ENCODE measurements at regions not wholly inside any gene's neighbourhood (a gene's known extent, or its start where the extent isn't known, plus 50 kb on each side); places are given as distances from the start of the nearest gene placed in this dataset.

DNA sequence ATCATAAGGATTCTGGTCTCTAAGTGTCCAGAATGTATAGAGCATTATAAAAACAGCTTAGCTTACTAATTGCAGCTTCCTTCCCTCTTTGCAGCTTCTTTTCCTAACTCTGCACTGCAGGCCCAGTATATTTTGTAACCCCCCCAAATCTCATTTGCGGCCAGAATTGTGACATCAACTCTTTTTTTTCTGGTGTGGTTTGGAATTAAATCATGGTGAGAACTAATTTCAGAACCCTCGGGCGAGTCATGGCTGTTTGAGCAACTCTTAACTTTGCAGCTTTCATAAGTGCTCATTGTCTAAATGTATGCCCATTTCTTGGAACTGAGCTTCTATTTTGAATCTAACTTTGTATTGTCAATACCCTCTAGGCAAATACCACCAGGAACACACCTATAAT lies 187.4 kb downstream of the CYYR1 start:
- TF ChIP-seq, protein P1, sequence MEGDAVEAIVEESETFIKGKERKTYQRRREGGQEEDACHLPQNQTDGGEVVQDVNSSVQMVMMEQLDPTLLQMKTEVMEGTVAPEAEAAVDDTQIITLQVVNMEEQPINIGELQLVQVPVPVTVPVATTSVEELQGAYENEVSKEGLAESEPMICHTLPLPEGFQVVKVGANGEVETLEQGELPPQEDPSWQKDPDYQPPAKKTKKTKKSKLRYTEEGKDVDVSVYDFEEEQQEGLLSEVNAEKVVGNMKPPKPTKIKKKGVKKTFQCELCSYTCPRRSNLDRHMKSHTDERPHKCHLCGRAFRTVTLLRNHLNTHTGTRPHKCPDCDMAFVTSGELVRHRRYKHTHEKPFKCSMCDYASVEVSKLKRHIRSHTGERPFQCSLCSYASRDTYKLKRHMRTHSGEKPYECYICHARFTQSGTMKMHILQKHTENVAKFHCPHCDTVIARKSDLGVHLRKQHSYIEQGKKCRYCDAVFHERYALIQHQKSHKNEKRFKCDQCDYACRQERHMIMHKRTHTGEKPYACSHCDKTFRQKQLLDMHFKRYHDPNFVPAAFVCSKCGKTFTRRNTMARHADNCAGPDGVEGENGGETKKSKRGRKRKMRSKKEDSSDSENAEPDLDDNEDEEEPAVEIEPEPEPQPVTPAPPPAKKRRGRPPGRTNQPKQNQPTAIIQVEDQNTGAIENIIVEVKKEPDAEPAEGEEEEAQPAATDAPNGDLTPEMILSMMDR (IDR thresholded peaks at IDR 0.05; ENCODE audit: insufficient read depth, low read length), result no peak
- no peak for TF ChIP-seq POLR2AphosphoS5 (IDR thresholded peaks at IDR 0.05; ENCODE audit: low read depth)
- no peak for TF ChIP-seq SPI1 (IDR thresholded peaks at IDR 0.05; ENCODE audit: borderline replicate concordance, low read depth)
- TF ChIP-seq, protein P2, sequence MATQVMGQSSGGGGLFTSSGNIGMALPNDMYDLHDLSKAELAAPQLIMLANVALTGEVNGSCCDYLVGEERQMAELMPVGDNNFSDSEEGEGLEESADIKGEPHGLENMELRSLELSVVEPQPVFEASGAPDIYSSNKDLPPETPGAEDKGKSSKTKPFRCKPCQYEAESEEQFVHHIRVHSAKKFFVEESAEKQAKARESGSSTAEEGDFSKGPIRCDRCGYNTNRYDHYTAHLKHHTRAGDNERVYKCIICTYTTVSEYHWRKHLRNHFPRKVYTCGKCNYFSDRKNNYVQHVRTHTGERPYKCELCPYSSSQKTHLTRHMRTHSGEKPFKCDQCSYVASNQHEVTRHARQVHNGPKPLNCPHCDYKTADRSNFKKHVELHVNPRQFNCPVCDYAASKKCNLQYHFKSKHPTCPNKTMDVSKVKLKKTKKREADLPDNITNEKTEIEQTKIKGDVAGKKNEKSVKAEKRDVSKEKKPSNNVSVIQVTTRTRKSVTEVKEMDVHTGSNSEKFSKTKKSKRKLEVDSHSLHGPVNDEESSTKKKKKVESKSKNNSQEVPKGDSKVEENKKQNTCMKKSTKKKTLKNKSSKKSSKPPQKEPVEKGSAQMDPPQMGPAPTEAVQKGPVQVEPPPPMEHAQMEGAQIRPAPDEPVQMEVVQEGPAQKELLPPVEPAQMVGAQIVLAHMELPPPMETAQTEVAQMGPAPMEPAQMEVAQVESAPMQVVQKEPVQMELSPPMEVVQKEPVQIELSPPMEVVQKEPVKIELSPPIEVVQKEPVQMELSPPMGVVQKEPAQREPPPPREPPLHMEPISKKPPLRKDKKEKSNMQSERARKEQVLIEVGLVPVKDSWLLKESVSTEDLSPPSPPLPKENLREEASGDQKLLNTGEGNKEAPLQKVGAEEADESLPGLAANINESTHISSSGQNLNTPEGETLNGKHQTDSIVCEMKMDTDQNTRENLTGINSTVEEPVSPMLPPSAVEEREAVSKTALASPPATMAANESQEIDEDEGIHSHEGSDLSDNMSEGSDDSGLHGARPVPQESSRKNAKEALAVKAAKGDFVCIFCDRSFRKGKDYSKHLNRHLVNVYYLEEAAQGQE (IDR thresholded peaks at IDR 0.05; ENCODE audit: insufficient replicate concordance, low read depth), result no peak

Measured in HL-60 (cell line).